ENCODE measurements at regions not wholly inside any gene's neighbourhood (a gene's known extent, or its start where the extent isn't known, plus 50 kb on each side); places are given as distances from the start of the nearest gene placed in this dataset.

- no peaks in the 10 kb centered on the region for H3K4me1 ChIP-seq (ENCODE audit: control insufficient read depth in 1 of 2, insufficient read depth in 2 of 2, low read depth in 1 of 2, low read length in 1 of 2)
- no peaks in the 10 kb centered on the region for H3K9me3 ChIP-seq
- no peaks in the 10 kb centered on the region for H3K36me3 ChIP-seq (replicated peaks in 1 of 2; ENCODE audit: control insufficient read depth in 1 of 2, insufficient read depth in 2 of 2, low read length in 1 of 2)
- H2AFZ ChIP-seq (ENCODE audit: low read depth) = no peak overlapping the region
- DNase-seq = no peak
- no peaks in the 10 kb centered on the region for H3F3A ChIP-seq (replicated peaks; ENCODE audit: insufficient read depth)
- no peaks in the 10 kb centered on the region for H3K79me2 ChIP-seq (ENCODE audit: insufficient read depth)
- H3K27ac ChIP-seq (ENCODE audit: low read depth in 2 of 2, low read length in 1 of 2) = no peak overlapping the region
- no peaks in the 10 kb centered on the region for H3K27me3 ChIP-seq (ENCODE audit: insufficient read depth)
- no peak overlapping the region for H3K4me3 ChIP-seq (ENCODE audit: low read depth in 2 of 2, low read length in 1 of 2)
- 5% methylated on average over 1 of the region's 1 CpG for WGBS (ENCODE audit: low lambda C conversion rate)
- H3K9ac ChIP-seq = no peak overlapping the region
- ChIA-PET POLR2A (no interaction called here), CTCF (interaction anchor here (1.0 kb wide), 1 partner anchor 10 kb away, joined by 3 read pairs; no protein-coding TSS in a partner anchor)
- no peak overlapping the region for H3K4me2 ChIP-seq
- H3K9me2 ChIP-seq = no peaks in the 10 kb centered on the region
- H4K20me1 ChIP-seq (ENCODE audit: insufficient read depth) = no peaks in the 10 kb centered on the region
- TF ChIP-seq RFX5 (IDR thresholded peaks at IDR 0.05; ENCODE audit: low read length) = no peak
- no peak for TF ChIP-seq SMC3 (IDR thresholded peaks at IDR 0.05; ENCODE audit: low read depth, low read length)
- TF ChIP-seq GATA2 (CRISPR knock-in tag; IDR thresholded peaks at IDR 0.05) = no peak
- no peak for TF ChIP-seq EP300 (IDR thresholded peaks at IDR 0.05; ENCODE audit: borderline replicate concordance in 1 of 2, low read depth in 1 of 2, low read length in 1 of 2)
- no peak for TF ChIP-seq POLR2AphosphoS5 (IDR thresholded peaks at IDR 0.05; ENCODE audit: low read depth, low read length)
- TF ChIP-seq SIN3A (IDR thresholded peaks at IDR 0.05; ENCODE audit: borderline replicate concordance, low read depth, low read length) = no peak
- no peak for TF ChIP-seq CHD2 (IDR thresholded peaks at IDR 0.05; ENCODE audit: low read length, partially characterized antibody)
- TF ChIP-seq, protein P1, sequence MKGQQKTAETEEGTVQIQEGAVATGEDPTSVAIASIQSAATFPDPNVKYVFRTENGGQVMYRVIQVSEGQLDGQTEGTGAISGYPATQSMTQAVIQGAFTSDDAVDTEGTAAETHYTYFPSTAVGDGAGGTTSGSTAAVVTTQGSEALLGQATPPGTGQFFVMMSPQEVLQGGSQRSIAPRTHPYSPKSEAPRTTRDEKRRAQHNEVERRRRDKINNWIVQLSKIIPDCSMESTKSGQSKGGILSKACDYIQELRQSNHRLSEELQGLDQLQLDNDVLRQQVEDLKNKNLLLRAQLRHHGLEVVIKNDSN (IDR thresholded peaks at IDR 0.05; ENCODE audit: borderline replicate concordance, low read depth) = no peak
- no peak for TF ChIP-seq ZBTB33 (IDR thresholded peaks at IDR 0.05; ENCODE audit: borderline replicate concordance, low read depth)
- no peak for TF ChIP-seq EZH2phosphoT487 (IDR thresholded peaks at IDR 0.05; ENCODE audit: borderline replicate concordance, low read depth)
- TF ChIP-seq YY1 (IDR thresholded peaks at IDR 0.05; ENCODE audit: low read depth) = no peak
- TF ChIP-seq JUND (IDR thresholded peaks at IDR 0.05) = no peak
- TF ChIP-seq, protein P2, sequence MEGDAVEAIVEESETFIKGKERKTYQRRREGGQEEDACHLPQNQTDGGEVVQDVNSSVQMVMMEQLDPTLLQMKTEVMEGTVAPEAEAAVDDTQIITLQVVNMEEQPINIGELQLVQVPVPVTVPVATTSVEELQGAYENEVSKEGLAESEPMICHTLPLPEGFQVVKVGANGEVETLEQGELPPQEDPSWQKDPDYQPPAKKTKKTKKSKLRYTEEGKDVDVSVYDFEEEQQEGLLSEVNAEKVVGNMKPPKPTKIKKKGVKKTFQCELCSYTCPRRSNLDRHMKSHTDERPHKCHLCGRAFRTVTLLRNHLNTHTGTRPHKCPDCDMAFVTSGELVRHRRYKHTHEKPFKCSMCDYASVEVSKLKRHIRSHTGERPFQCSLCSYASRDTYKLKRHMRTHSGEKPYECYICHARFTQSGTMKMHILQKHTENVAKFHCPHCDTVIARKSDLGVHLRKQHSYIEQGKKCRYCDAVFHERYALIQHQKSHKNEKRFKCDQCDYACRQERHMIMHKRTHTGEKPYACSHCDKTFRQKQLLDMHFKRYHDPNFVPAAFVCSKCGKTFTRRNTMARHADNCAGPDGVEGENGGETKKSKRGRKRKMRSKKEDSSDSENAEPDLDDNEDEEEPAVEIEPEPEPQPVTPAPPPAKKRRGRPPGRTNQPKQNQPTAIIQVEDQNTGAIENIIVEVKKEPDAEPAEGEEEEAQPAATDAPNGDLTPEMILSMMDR (IDR thresholded peaks at IDR 0.05) = no peak
- no peak for TF ChIP-seq FOXJ3 (CRISPR knock-in tag; IDR thresholded peaks at IDR 0.05)
These were observed 55.8 kb upstream of the TSPAN7 start for GRCh38 chrX:38505583-38505982.
